GM23248 (cell line): ENCODE measurements at regions not wholly inside any gene's neighbourhood (a gene's known extent, or its start where the extent isn't known, plus 50 kb on each side); places are given as distances from the start of the nearest gene placed in this dataset.

Experiments
- EZH2 ChIP-seq: fragments of 200-600 bp; sonication (generic); IDR thresholded peaks from 2 replicates; pipeline ENCODE4 v1.6.1; 2018; ENCODE audit warnings: antibody characterized with exemption, mild to moderate bottlenecking; ENCODE audit not compliant: insufficient read depth, poor library complexity, severe bottlenecking
- EZH2phosphoT487 ChIP-seq: fragments of 200-600 bp; sonication (generic); IDR thresholded peaks from 2 replicates; pipeline ENCODE4 v1.6.1; 2018; ENCODE audit warnings: antibody characterized with exemption, moderate library complexity, mild to moderate bottlenecking, low read depth; ENCODE audit not compliant: insufficient read depth

GRCh38 chr10:20405050-20405449 is 492.1 kb downstream of the NEBL start:
- TF ChIP-seq EZH2 (no peak), EZH2phosphoT487 (no peak)
